HG02678 (cell line): ENCODE measurements at regions not wholly inside any gene's neighbourhood (a gene's known extent, or its start where the extent isn't known, plus 50 kb on each side); places are given as distances from the start of the nearest gene placed in this dataset.
"Not testable (repeated sequence)": the region's sequence is repeated elsewhere in the genome, so short reads cannot be mapped to it uniquely, and the experiment has no call there.

ENCODE experiments used
- ATAC-seq: cut with Tn5 transposase; IDR thresholded peaks from one replicate; pipeline ENCODE4 v1.9.1; 2021; ENCODE audit warnings: mild to moderate bottlenecking, moderate library complexity; ENCODE audit not compliant: unreplicated experiment

DNA sequence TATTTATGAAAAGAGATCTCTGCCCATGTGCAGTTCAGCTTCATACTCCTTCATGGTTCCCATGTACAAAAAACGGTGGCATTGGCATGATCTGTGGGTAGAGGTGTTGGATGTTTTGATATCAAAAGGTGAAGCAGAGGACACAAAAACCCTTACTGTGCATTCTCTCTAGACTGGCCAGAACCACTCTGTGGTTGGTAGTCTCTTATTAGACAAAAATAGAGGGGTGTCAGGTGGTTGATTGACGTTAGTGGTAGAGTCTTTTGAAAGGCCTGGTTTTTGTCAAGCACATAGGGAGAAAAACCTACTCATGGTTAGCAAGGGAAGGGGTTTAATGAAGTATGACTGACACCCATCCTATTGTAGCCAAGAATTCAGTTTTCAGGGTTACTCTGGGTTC is 400.0 kb upstream of the TMPRSS15 start:
- no peak for ATAC-seq

DNA sequence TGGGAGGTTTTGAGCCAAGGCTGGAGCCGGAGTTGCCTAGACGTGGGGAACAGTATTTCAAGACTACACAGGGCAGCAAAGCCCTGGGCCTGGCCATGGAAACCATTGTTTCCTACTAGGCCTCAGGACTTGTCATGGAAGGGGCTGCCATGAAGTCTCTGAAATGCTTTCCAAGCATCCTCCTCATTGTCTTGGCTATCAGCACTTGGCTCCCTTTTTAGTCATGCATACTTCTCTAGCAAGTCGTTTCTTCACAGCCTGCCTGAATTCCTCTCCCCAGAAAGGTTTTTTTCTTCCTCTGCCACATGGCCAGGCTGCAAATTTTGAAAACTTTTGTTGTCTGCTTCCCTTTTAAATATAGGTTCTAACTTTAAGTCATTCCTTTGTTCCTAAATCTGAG is 406.6 kb upstream of the TMPRSS15 start:
- no peak for ATAC-seq

DNA sequence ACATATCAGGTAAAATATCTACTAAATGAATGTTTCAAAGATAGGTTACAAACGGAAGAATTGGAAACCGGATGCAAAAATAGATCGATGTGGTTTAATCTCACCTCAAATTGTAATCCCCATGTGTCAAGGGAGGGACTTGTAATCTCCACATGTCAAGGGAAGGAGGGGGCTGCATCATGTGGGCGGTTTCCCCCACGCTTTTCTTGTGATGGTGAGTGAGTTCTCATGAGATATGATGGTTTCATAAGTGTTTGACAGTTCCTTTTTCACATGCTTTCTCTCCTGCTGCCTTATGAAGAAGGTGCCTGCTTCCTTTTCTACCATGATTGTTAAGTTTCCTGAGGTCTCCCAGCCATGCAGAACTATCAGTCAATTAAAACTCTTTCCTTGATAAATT is 408.7 kb upstream of the TMPRSS15 start:
- ATAC-seq, result no peak

DNA sequence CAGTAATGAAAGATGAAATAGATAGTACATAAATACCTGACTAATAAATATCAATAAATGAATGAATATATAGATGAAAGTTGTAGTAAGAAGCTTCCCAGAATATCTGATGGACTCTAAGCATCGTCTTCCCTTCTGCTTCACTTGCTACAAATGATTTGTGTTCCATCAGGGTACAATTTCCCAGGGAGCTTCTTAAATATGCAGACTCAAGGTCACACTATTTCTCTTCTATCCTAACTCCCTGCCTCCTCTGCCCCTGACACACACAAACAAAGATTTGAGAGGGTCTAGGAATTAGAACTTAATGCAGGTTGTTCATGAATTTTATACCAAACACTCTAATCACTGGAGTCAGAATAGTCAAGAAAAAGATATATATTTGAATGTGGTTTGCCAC is 415.9 kb upstream of the TMPRSS15 start:
- no peak for ATAC-seq

DNA sequence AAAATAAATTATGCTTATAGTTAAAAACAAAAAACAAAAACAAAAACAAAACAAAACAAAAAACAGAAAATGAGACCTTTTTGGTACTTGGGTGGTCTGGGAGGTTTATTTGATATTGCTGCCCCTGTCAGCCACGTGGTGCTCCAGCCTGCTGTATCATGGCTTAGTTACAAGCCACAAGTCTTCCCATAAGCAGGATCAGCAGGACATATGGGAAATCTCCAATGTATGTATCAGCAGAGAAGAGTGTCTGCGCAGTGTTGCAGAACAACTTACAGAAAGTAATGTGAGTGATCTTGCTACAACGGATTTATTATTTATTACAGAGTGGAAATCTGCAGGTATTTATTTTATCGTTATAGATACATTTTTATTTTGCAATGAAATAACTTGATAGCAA is 423.0 kb upstream of the TMPRSS15 start:
- no peak for ATAC-seq

DNA sequence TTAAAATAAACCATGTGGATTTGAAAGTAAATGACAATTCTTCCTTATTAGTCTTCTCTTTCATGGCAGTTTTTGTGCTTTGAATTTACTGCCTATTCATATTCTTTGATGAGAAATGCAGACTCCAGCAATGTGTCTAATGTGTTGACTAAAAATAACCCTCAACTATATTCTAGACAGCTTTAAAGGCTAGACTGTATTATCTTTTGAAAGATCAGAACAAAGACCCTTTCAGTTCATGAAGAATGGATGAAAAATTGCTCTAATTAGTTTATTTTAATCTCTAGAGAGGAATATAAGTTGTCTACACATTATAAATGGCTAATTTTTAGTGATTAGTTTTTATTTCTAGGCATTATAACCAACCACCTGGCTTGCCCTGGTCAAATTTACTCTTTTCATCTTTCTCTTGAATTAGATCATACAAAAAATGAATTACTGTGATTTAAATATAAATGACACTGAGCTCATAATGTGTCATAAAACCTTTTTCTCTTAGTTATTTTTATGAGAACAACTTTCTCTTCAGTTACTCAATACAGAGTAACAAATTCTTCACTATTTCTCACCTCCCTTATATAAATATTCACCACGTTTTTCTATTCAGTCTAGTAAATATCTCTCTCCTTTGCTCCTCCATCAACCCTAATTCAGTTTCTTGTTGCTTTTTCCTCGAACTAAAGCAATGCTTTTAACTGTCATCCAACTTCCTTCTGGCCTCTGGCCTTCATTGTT is 428.5 kb upstream of the TMPRSS15 start:
- no peak for ATAC-seq

DNA sequence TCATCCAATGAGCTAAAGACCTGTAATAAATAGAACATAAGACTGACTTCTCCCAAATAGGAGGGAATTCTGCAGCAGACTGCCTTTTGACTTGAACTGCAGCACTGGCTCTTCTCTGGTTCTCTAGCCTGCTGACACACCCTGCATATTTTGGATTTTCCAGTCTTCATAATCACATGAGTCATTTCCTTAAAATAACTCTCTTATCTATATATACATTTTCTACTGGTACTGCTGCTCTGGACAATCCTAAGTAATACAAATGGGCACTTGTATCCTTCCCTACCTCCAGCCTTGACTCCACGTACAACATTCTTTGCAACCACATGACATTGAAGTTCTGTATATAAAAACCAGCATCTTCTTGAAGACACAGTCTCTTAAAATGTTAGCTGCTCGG is 429.4 kb upstream of the TMPRSS15 start:
- ATAC-seq, result no peak

DNA sequence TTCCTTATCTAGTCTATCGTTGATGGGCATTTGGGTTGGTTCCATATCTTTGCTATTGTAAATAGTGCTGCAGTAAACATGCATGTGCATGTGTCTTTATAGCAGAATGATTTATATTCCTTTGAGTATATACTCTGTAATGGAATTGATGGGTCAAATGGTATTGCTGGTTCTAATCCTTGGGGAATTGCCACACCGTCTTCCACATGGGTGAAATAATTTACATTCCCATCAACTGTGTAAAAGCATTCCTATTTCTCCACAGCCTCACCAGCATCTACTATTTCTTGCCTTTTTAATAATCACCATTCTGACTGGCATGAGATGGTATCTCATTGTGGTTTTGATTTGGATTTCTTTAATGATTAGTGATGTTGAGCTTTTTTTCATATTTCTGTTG is 430.5 kb upstream of the TMPRSS15 start:
- ATAC-seq, result not testable (repeated sequence)

DNA sequence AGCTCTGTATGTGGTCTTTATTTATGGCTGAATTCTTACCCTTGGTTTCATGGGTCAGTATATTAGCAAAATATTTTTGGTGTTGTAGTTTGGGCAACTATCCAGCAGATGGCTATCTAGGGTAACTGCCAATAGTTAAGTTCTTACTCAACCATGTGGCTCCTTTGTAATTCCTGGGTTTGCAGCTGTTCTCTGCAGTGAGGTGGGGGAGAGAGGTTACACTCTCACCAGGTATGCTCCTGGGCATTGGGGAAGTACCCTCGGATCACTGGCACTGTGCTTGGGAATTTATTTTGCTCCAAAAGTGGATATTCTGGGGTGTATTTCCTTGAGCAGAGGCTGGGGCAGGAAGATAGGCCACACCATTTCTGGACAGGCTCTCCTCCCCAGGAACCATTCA is 436.7 kb upstream of the TMPRSS15 start:
- no peak for ATAC-seq

DNA sequence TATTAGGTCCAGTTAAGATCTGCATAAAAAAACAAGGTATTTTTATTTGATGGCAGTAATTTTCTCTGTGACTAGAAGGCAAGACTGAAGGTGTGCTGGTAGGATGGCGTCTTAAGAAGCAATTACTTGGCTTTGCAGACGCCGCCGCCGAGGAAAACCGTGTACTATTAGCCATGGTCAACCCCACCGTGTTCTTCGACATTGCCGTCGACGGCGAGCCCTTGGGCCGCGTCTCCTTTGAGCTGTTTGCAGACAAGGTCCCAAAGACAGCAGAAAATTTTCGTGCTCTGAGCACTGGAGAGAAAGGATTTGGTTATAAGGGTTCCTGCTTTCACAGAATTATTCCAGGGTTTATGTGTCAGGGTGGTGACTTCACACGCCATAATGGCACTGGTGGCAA is 454.0 kb upstream of the TMPRSS15 start:
- ATAC-seq, result not testable (repeated sequence)

DNA sequence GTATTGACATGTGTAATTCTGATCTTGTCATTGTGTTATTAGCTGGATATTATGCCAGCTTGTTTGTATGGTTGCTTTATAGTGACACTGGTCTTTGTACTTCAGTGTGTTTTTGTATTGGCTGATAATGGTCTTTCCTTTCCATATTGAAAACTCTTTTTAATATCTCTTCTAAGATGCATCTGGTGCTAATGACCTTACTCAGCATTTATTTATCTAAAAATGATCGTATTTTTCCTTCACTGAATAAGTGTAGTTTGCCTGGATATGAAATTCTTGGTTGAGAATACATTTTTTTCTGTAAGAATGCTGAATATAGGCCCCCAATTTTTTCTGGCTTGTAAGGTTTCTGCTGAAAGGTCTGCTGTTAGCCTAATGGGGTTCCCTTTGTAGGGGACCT is 465.5 kb upstream of the TMPRSS15 start:
- ATAC-seq, result no peak

DNA sequence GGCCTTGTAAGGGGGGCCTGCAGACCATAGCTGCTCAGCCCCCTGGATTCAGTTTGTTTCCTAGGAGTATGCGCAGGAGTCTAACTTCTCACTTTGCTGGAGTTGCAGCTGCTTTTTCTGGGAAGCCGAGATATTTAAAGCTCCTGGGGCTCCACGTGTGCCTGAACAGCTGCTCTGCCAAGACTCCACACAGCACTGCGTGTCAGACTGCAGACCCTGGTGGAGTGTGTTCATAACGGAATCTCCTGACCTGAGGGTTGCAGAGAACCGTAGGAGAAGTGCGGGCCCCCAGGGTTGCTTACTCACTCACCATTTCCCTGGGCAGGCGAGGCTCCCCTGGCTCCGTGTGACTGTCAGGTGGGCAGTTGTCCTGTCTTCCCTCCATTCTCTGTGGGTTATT is 474.3 kb upstream of the TMPRSS15 start:
- no peak for ATAC-seq

DNA sequence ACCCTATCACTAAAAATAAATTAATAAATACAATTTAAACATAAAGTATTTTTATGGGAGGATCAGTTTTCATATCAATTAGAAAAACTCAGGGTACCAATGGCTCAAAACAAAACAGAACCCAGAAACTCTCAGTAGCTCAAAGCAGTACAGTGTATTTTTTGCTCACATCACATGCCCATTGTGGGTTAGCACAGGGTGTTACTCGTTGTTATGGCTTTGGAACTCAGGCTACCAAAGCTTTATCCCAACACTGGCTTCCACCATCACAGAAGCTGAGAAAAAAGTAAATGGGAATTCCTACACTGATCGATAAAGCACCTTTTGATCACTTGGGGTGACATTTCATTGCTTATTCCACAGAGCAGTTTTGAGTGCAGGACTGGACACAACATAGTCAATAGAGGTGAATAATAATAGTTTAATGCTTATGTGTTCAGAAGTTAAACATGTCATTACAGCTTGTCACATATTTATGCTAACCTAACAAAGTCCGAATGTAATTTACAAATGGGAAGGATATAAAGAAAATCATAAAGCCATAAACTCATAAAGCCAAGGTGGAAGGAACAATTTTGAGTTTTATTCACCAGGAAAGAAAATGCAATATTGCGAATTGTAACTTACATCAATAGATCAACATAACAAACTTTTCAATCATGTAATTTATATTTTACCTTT is 484.5 kb upstream of the TMPRSS15 start:
- ATAC-seq, result no peak

DNA sequence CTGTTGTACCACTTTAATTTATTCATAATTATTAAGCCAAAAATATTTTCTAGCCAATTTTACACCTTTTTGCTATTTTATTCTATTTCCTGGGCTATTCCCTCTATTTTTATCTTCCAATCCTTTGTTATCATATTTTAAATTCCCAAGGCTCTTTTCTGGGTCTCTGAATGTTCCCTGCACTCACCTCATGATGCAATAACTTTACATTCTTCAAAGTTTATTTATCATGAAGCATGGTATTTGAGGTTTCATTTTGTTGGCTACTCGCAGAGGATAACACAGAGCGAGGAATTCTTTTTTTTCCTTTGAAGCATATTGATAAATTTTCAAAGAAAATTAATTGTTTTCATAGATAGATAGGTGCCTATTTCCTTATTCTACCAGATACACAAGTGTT is 489.8 kb upstream of the TMPRSS15 start:
- ATAC-seq, result no peak

DNA sequence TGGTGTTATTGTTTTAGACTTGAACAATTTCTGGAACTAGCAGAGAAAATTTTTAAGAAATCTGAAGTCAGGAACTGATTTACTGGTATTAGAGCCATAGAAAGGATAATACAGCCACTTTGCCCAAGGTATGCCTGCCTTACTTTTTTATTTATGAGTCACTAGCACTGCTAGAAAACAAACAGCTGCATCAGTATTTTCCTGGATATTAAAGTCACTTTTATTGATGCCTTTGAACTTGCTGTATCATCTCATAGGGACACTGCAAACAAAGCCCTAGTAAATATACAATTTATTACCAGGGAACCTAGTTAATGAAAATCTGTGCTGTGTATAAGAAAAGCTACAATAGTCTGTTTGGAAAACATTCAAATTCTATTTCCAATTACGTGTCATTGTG is 490.8 kb upstream of the TMPRSS15 start:
- ATAC-seq, result no peak

DNA sequence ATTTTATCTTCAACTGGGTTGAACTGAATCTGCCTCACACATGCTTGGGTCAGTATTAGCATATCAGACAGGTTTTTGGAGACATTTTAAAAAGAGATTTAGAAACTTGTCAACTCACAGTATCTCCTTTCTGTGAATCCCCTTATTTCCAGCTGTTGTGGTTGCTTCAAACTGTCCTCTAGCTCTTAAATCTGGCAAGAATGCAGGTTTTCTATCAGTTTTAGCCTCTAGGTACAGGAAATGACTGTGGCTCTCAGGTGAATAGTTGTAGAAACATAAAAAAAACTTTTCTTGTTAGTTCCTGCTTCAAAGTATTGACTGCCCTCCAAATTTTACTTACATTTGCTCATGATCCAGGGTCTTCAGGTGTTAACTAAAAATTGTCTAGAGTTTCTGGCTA is 495.7 kb upstream of the TMPRSS15 start:
- ATAC-seq, result no peak

DNA sequence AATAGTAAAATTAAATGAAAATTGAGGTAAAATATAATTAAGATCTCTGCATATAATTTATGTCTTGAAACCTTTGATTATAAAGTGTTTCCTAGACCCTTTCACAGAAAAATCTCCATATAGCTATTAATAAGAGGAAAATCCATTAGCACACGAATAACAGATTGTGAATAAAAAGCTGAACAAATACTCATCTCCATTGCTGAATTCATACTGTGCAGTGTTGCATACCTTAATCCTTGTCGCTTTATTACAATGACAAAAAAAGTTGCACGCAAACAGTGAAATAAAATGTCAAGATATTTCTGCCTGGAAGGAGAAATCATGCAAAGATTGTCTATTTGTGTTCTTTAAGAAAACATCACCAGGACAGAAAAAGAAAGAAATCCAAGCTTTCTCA is 499.1 kb upstream of the TMPRSS15 start:
- ATAC-seq, result no peak

DNA sequence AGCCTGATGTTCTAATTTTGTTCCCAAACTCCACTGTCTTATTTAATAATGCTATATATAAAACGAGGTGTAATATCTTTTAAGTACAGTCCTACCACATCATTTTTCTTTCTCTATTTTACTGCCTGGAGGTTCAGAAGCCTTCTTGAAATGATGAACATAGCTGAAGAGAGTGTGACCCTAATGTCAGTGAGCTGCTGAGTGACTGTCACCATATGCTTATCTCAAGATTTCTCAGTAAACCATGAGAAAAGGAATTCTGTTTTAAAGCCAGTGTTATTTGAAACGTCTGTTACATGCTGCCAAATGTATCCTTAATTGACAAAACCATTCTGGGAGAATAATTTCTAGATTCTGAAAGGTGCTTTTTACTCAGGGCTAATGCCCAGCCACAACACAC is 503.5 kb upstream of the TMPRSS15 start:
- ATAC-seq, result no peak

DNA sequence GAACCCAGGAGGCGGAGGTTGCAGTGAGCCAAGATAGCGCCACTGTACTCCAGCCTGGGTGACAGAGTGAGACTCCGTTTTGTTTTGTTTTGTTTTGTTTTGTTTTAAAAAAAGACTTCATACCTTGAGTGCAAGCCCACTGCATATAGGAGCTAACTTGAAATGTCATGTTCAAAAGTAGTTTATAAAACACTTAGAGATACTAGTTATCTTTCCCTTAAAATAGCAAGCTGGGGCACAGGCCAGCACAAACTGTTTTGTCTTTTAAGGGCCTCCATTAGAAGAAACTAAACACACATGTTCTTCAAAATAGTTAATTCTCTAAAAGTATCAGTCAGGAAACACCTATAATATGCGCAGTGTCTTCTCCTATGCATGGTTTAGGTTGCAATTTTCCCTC is 505.1 kb upstream of the TMPRSS15 start:
- ATAC-seq, result no peak

DNA sequence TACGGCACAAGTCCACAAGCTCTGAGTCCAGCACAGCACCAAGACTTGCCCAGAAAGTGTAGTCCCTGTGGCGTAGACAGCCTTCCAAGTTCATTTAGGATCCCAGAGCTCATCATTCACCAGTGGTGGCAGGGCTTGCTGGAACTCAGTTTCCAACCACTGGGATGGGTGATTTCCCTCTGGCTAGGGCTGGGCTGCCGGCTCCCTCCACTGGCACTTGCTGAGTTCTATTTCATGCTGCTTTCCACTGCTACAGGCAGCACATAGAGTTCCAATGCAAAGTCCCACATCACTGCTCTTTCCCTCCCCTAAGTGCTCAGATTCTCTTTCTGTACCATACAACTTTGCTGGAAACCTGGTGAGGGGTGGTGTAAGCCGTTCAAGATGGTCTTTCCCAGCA is 510.3 kb upstream of the TMPRSS15 start:
- no peak for ATAC-seq

DNA sequence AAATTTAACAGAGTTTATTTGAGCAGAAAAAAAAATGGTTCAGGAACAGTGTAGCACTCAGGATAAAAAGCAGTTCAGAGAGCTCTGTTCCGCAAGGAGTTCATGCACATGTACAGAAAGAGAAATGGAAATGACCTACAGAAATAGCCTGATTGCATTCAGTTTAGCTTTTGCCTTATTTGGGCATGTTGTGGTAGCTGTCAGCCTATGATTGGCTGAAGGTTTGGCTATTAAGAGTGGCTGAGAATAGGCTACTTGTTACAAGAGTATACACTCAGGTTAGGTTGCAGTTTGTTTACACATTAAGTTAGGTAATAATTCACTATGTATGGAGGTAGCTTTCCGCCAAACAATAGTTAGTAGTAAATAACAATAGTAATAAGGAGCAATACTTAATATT is 511.0 kb upstream of the TMPRSS15 start:
- ATAC-seq, result no peak

DNA sequence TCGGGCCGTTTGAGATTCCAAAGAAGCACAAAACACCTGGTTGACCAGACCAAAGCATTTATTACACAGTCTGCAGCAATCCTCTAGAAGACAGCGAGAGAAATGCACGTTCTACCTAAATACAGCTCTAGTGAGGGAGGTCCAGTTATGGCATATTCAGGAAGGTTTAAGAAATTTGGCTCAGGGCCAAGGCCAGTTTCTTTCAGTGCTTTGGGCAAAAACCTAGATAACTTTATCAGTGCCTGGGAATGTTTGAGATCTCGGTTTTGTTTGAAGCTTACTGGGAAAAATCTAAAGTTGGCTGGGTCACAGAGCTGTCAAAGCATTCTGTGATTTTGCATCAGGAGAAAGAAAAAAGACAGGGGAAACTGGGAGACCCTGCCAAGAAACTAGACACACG is 514.0 kb upstream of the TMPRSS15 start:
- ATAC-seq, result no peak

DNA sequence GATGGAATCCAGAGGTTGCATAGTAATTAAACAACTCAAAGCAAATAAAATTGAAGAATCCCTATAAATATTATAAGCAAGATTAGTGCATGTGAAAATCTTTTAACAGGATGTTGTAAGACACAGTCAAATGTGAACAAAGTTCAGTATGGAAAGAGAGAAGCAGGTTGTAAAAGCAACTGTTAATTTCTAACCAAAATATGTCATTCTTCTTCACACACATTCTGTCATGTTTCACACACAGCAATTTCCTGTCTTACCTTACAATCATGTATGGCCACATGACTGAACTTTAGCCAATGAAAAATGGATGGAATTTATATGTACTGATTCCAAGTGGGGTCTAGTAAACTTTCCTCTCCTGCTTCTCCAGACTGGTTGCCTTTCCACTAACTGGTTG is 527.7 kb upstream of the TMPRSS15 start:
- no peak for ATAC-seq
